ENCODE measurements at regions not wholly inside any gene's neighbourhood (a gene's known extent, or its start where the extent isn't known, plus 50 kb on each side); places are given as distances from the start of the nearest gene placed in this dataset.

- Histone ChIP-seq H3K4me3 (no peak overlapping the region), H3K36me3 (ENCODE audit: insufficient read depth in 1 of 2, low read depth in 1 of 2) (no peaks in the 10 kb centered on the region), H3K27ac (no peak overlapping the region), H3K9me3 (no peaks in the 10 kb centered on the region), H3K27me3 (ENCODE audit: insufficient read depth in 3 of 3, low read length in 2 of 3) (peaks cover 0 to 2% (median 0%) of the 10 kb centered on the region in 3 donors), H3K4me1 (no peaks in the 10 kb centered on the region)
- no peak for ATAC-seq
- intact Hi-C loops (cut with DNase I) = no loop called here
- 77 to 82% (median 80%) methylated on average over 2 of the region's 2 CpGs for WGBS, 3 donors
- no peak for TF ChIP-seq CTCF (IDR thresholded peaks at IDR 0.05)
- no peak for DNase-seq
Observed at GRCh38 chr5:130975299-130975698, 189.8 kb downstream of the HINT1 start.

- Histone ChIP-seq H3K36me3 (ENCODE audit: insufficient read depth in 1 of 2, low read depth in 1 of 2) (no peaks in the 10 kb centered on the region), H3K27me3 (ENCODE audit: insufficient read depth in 3 of 3, low read length in 2 of 3) (peaks cover 0 to 2% (median 0%) of the 10 kb centered on the region in 3 donors), H3K4me3 (no peak overlapping the region), H3K27ac (no peak overlapping the region), H3K4me1 (no peaks in the 10 kb centered on the region), H3K9me3 (no peaks in the 10 kb centered on the region)
- TF ChIP-seq CTCF (IDR thresholded peaks at IDR 0.05) = no peak
- intact Hi-C loops (cut with DNase I) = no loop called here
- 11 to 19% (median 14%) methylated on average over 1 of the region's 1 CpG for WGBS, 3 donors
- DNase-seq = no peak
- ATAC-seq = no peak
Observed at GRCh38 chr5:130974021-130974683, 190.9 kb downstream of the HINT1 start.

- intact Hi-C loops (cut with DNase I) = no loop called here
- H3K9me3 ChIP-seq = no peaks in the 10 kb centered on the region
- 32 to 50% (median 44%) methylated on average over 1 of the region's 1 CpG for WGBS, 3 donors
Observed at GRCh38 chr5:130966990-130967525, 198.0 kb downstream of the HINT1 start.

GRCh38 chr5:130965920-130966319, 199.1 kb downstream of the HINT1 start:
- 92 to 97% (median 93%) methylated on average over 1 of the region's 1 CpG for WGBS, 3 donors
- no peak for TF ChIP-seq CTCF (IDR thresholded peaks at IDR 0.05)

More at GRCh38 chr5:130966990-130967525, 198.0 kb downstream of the HINT1 start:
- Histone ChIP-seq H3K27me3 (ENCODE audit: insufficient read depth in 3 of 3, low read length in 2 of 3) (no peaks in the 10 kb centered on the region), H3K27ac (no peak overlapping the region), H3K36me3 (ENCODE audit: insufficient read depth in 1 of 2, low read depth in 1 of 2) (no peaks in the 10 kb centered on the region), H3K4me1 (no peaks in the 10 kb centered on the region), H3K4me3 (no peak overlapping the region)
- ATAC-seq = no peak
- DNase-seq = no peak
- TF ChIP-seq CTCF (IDR thresholded peaks at IDR 0.05) = no peak

GRCh38 chr5:130965360-130965759, 199.7 kb downstream of the HINT1 start:
- WGBS, 3 donors = 81 to 86% (median 84%) methylated on average over 4 of the region's 4 CpGs
- no peaks in the 10 kb centered on the region for H3K9me3 ChIP-seq
- no peaks in the 10 kb centered on the region for H3K27me3 ChIP-seq (ENCODE audit: insufficient read depth in 3 of 3, low read length in 2 of 3)
- H3K4me1 ChIP-seq = no peaks in the 10 kb centered on the region
- TF ChIP-seq CTCF (IDR thresholded peaks at IDR 0.05) = no peak
- DNase-seq (no peak), ATAC-seq (no peak)
- intact Hi-C loops (cut with DNase I) = no loop called here
- no peak overlapping the region for H3K27ac ChIP-seq
- H3K4me3 ChIP-seq = no peak overlapping the region
- H3K36me3 ChIP-seq (ENCODE audit: insufficient read depth in 1 of 2, low read depth in 1 of 2) = no peaks in the 10 kb centered on the region

More at GRCh38 chr5:130965920-130966319, 199.1 kb downstream of the HINT1 start:
- Histone ChIP-seq H3K4me1 (no peaks in the 10 kb centered on the region), H3K4me3 (no peak overlapping the region), H3K36me3 (ENCODE audit: insufficient read depth in 1 of 2, low read depth in 1 of 2) (no peaks in the 10 kb centered on the region), H3K27ac (no peak overlapping the region), H3K9me3 (no peaks in the 10 kb centered on the region), H3K27me3 (ENCODE audit: insufficient read depth in 3 of 3, low read length in 2 of 3) (no peaks in the 10 kb centered on the region)
- ATAC-seq = no peak
- intact Hi-C loops (cut with DNase I) = no loop called here
- no peak for DNase-seq

Measured in psoas muscle (tissue), 7 donors.